GM12878 (cell line): ENCODE measurements at regions not wholly inside any gene's neighbourhood (a gene's known extent, or its start where the extent isn't known, plus 50 kb on each side); places are given as distances from the start of the nearest gene placed in this dataset.
"Not testable (repeated sequence)": the region's sequence is repeated elsewhere in the genome, so short reads cannot be mapped to it uniquely, and the experiment has no call there.

Experiments
- ATAC-seq: fragments of 200-7000 bp; cut with Tn5 transposase; 3 replicates; pipeline ENCODE4 v1.9.1; 2020; ENCODE audit warnings: mild to moderate bottlenecking, moderate library complexity
- BruUV-seq: library from RNA; stranded (reverse); fragments of 400-500 nt; replicated peaks from 2 replicates; lab custom pipeline; 2021; lab: Mats Ljungman, UMichigan
- CTCF ChIA-PET: fragments of 300-600 bp; sonication (Branson Sonifier 250); formaldehyde crosslinking; extraction: SDS; loops from one replicate; lab custom pipeline; 2021; ENCODE audit warnings: inconsistent platforms; lab: Yijun Ruan, JAX
- POLR2A ChIA-PET: fragments of 350-600 bp; formaldehyde crosslinking; extraction: SDS; loops from one replicate; lab custom pipeline; 2021; ENCODE audit warnings: inconsistent platforms; lab: Charles Lee
- RAD21 ChIA-PET: fragments of 300-600 bp; sonication (Branson Sonifier 250); formaldehyde crosslinking; loops from one replicate; lab custom pipeline; 2023; ENCODE audit warnings: antibody characterized with exemption; ENCODE audit not compliant: unreplicated experiment; lab: Charles Lee
- SMC1A ChIA-PET: fragments of 300-600 bp; sonication (Branson Sonifier 250); formaldehyde crosslinking; loops from one replicate; lab custom pipeline; 2023; ENCODE audit not compliant: unreplicated experiment, uncharacterized antibody; lab: Charles Lee
- DNase-seq: peaks from one replicate; pipeline ENCODE4 v3.0.0-alpha.2; 2011; ENCODE audit warnings: low read depth, low spot score
- FAIRE-seq: peaks from 3 replicates; lab custom pipeline; 2011; peaks lifted over from hg19 to GRCh38; lab: Jason Lieb, UNC
- H2AFZ ChIP-seq: 2 replicates; pipeline ENCODE4 v1.6.0; 2011; ENCODE audit warnings: low read depth, low read length, control low read depth; ENCODE audit not compliant: control insufficient read depth
- H3K27ac ChIP-seq: 2 replicates; pipeline ENCODE4 v1.5.1; 2011; ENCODE audit warnings: control low read depth; ENCODE audit not compliant: control insufficient read depth, insufficient read depth
- H3K27me3 ChIP-seq, 2 experiments: replicated peaks in 1 of 2; 2 replicates each; pipeline versions ENCODE4 v1.6.0 to v1.6.1; 2011; ENCODE audit warnings: low read length in 1 of 2; ENCODE audit not compliant: control insufficient read depth in 2 of 2, insufficient read depth in 2 of 2
- H3K36me3 ChIP-seq, 2 experiments: 2 replicates each; pipeline ENCODE4 v1.5.1; 2011; ENCODE audit warnings: low read length in 1 of 2; ENCODE audit not compliant: control insufficient read depth in 2 of 2, insufficient read depth in 2 of 2
- H3K4me1 ChIP-seq: 2 replicates; pipeline ENCODE4 v1.6.1; 2011; ENCODE audit warnings: mild to moderate bottlenecking, low read length, moderate library complexity, mixed read lengths; ENCODE audit not compliant: control insufficient read depth, insufficient read depth
- H3K4me2 ChIP-seq: 2 replicates; pipeline ENCODE4 v1.6.0; 2011; ENCODE audit warnings: control low read depth; ENCODE audit not compliant: control insufficient read depth, insufficient read depth
- H3K4me3 ChIP-seq: fragments of 200-600 bp; sonication (generic); 2 replicates; pipeline ENCODE4 v1.5.1; 2016
- H3K79me2 ChIP-seq: 2 replicates; pipeline ENCODE4 v1.6.0; 2011; ENCODE audit warnings: low read length; ENCODE audit not compliant: control insufficient read depth, insufficient read depth
- H3K9ac ChIP-seq: 2 replicates; pipeline ENCODE4 v1.8.0; 2011; ENCODE audit warnings: low read length, control low read depth, mixed read lengths; ENCODE audit not compliant: control insufficient read depth, insufficient read depth
- H3K9me3 ChIP-seq: replicated peaks from 3 replicates; pipeline ENCODE4 v1.5.1; 2011; ENCODE audit warnings: mild to moderate bottlenecking, low read length; ENCODE audit not compliant: control insufficient read depth, insufficient read depth
- H4K20me1 ChIP-seq: 2 replicates; pipeline ENCODE4 v1.6.0; 2011; ENCODE audit not compliant: control insufficient read depth, insufficient read depth
- CBX5 ChIP-seq: sonication (generic); IDR thresholded peaks from 2 replicates; pipeline ENCODE4 v1.6.1; 2016; ENCODE audit warnings: low read depth, moderate library complexity, mild to moderate bottlenecking, inconsistent platforms
- CREM ChIP-seq: IDR thresholded peaks from 2 replicates; pipeline ENCODE4 v1.6.1; 2014; ENCODE audit warnings: antibody characterized with exemption, low read depth
- FOXK2 ChIP-seq: fragments of 450-650 bp; IDR thresholded peaks from 2 replicates; pipeline ENCODE4 v1.6.1; 2017; ENCODE audit warnings: mild to moderate bottlenecking, moderate library complexity
- FOXM1 ChIP-seq: IDR thresholded peaks from 2 replicates; pipeline ENCODE4 v1.6.1; 2012; ENCODE audit warnings: low read depth, mild to moderate bottlenecking, inconsistent platforms, low read length, moderate library complexity
- NFYB ChIP-seq: IDR thresholded peaks from 2 replicates; pipeline ENCODE4 v1.6.1; 2011; ENCODE audit warnings: low read depth, mild to moderate bottlenecking, low read length, improper control_type of control experiment, moderate library complexity; ENCODE audit not compliant: insufficient read depth
- PAX8 ChIP-seq: fragments of 450-650 bp; IDR thresholded peaks from 2 replicates; pipeline ENCODE4 v1.6.1; 2017; ENCODE audit warnings: mild to moderate bottlenecking, moderate library complexity
- RUNX3 ChIP-seq: IDR thresholded peaks from 2 replicates; pipeline ENCODE4 v1.6.1; 2012; ENCODE audit warnings: low read length, inconsistent platforms
- SIX5 ChIP-seq: IDR thresholded peaks from 2 replicates; pipeline ENCODE4 v1.6.1; 2011; ENCODE audit warnings: mild to moderate bottlenecking, low read depth, low read length, moderate library complexity; ENCODE audit not compliant: severe bottlenecking
- SMAD5 ChIP-seq: IDR thresholded peaks from 2 replicates; pipeline ENCODE4 v1.6.1; 2016; ENCODE audit warnings: antibody characterized with exemption, low read depth
- TBL1XR1 ChIP-seq: IDR thresholded peaks from 2 replicates; pipeline ENCODE4 v1.6.1; 2012; ENCODE audit warnings: low read depth, low read length, improper control_type of control experiment
- WRNIP1 ChIP-seq: IDR thresholded peaks from 2 replicates; pipeline ENCODE4 v1.6.1; 2011; ENCODE audit warnings: low read depth, low read length, improper control_type of control experiment, borderline replicate concordance
- YBX1 ChIP-seq: fragments of 450-650 bp; IDR thresholded peaks from 2 replicates; pipeline ENCODE4 v1.6.1; 2016; ENCODE audit warnings: antibody characterized with exemption
- YY1 ChIP-seq: IDR thresholded peaks from 2 replicates; pipeline ENCODE4 v1.6.1; 2011; ENCODE audit warnings: low read depth, mild to moderate bottlenecking, low read length
- ZBED1 ChIP-seq: IDR thresholded peaks from 2 replicates; pipeline ENCODE4 v1.6.1; 2016; ENCODE audit warnings: borderline replicate concordance
- ZNF207 ChIP-seq: fragments of 450-650 bp; IDR thresholded peaks from 2 replicates; pipeline ENCODE4 v1.6.1; 2014; ENCODE audit warnings: antibody characterized with exemption, mild to moderate bottlenecking, borderline replicate concordance
- WGBS: methylation state at CpG from one replicate; pipeline ENCODE4 v1.1.6; 2016; ENCODE audit warnings: low lambda C conversion rate; ENCODE audit not compliant: insufficient replicate concordance, insufficient coverage; ENCODE audit errors: missing lambda C conversion rate; 5-methylcytosine and 5-hydroxymethylcytosine counted together
- in situ Hi-C: fragments of 300-500 bp; cut with MboI; formaldehyde crosslinking; loops from 9 replicates; pipeline ENCODE4 v1.14.3; 2018; ENCODE audit warnings: mixed read lengths
- intact Hi-C: fragments of 100-400 bp; cut with micrococcal nuclease; formaldehyde crosslinking; loops from one replicate; pipeline ENCODE4 v1.14.2; 2022; ENCODE audit not compliant: unreplicated experiment
- TF ChIP-seq, protein P1 (sequence below): fragments of 450-650 bp; IDR thresholded peaks from 2 replicates; pipeline ENCODE4 v1.6.1; 2017; ENCODE audit warnings: antibody characterized with exemption, mild to moderate bottlenecking, moderate library complexity
- TF ChIP-seq, protein P2 (sequence below): fragments of 450-650 bp; conservative IDR thresholded peaks from 2 replicates; pipeline ENCODE4 v1.6.1; 2017; ENCODE audit warnings: mild to moderate bottlenecking, moderate library complexity

DNA sequence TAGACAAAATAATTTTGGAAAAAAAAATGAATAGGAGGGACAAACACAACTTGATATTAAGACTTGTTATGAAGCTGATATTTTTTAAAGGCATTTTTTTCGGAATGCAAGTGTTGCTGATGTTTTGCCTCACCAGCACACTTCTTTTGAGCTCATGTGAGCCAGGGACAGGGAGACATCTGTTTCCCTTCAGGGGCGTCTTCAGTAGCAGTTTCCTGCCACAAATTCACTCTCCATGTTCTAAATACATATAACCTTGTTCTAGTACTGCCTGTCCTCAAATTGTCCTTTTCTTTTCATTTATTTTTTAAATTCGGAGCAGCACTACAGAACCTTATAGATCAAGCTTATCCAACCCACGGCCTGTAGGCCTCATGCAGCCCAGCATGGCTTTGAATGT is 316.0 kb upstream of the PAPPA start (continued):
- TF ChIP-seq, protein P1, sequence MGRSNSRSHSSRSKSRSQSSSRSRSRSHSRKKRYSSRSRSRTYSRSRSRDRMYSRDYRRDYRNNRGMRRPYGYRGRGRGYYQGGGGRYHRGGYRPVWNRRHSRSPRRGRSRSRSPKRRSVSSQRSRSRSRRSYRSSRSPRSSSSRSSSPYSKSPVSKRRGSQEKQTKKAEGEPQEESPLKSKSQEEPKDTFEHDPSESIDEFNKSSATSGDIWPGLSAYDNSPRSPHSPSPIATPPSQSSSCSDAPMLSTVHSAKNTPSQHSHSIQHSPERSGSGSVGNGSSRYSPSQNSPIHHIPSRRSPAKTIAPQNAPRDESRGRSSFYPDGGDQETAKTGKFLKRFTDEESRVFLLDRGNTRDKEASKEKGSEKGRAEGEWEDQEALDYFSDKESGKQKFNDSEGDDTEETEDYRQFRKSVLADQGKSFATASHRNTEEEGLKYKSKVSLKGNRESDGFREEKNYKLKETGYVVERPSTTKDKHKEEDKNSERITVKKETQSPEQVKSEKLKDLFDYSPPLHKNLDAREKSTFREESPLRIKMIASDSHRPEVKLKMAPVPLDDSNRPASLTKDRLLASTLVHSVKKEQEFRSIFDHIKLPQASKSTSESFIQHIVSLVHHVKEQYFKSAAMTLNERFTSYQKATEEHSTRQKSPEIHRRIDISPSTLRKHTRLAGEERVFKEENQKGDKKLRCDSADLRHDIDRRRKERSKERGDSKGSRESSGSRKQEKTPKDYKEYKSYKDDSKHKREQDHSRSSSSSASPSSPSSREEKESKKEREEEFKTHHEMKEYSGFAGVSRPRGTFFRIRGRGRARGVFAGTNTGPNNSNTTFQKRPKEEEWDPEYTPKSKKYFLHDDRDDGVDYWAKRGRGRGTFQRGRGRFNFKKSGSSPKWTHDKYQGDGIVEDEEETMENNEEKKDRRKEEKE: no peak
- no peak for TF ChIP-seq YBX1
- TF ChIP-seq, protein P2, sequence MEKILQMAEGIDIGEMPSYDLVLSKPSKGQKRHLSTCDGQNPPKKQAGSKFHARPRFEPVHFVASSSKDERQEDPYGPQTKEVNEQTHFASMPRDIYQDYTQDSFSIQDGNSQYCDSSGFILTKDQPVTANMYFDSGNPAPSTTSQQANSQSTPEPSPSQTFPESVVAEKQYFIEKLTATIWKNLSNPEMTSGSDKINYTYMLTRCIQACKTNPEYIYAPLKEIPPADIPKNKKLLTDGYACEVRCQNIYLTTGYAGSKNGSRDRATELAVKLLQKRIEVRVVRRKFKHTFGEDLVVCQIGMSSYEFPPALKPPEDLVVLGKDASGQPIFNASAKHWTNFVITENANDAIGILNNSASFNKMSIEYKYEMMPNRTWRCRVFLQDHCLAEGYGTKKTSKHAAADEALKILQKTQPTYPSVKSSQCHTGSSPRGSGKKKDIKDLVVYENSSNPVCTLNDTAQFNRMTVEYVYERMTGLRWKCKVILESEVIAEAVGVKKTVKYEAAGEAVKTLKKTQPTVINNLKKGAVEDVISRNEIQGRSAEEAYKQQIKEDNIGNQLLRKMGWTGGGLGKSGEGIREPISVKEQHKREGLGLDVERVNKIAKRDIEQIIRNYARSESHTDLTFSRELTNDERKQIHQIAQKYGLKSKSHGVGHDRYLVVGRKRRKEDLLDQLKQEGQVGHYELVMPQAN: no peak
- TF ChIP-seq ZBED1: no peak

DNA sequence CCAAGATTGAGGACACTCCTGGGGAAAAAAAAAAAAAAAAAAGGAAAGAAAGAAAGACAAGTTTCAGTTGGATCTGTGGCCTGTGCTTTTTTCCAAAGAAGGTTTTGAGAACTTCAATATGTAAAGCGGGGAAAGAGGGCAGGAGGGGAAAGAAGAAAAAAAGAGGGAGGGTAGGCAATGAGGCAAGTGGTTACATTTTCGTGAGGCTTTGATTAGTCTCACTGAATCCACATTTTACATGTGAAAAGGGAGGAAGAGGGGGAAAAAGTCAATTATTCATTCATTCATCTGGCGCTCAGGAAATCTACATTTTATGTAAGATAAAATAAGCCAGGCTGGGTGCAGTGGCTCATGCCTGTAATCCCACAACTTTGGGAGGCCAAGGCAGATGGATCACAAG is 315.2 kb upstream of the PAPPA start:
- ChIA-PET RAD21 (no interaction called here), CTCF (no interaction called here)
- H2AFZ ChIP-seq: no peak overlapping the region

DNA sequence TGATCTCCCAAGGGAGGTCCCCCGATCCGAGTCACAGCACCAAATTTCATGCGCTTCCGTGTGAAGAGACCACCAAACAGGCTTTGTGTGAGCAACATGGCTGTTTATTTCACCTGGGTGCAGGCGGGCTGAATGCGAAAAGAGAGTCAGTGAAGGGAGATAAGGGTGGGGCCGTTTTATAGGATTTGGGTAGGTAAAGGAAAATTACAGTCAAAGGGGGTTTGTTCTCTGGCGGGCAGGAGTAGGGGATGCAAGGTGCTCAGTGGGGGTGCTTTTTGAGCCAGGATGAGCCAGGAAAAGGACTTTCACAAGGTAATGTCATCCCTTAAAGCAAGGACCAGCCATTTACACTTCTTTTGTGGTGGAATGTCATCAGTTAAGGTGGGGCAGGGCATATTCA is 309.2 kb upstream of the PAPPA start:
- BruUV-seq, CTCF ChIA-PET, FAIRE-seq: not testable (repeated sequence)

More for the DNA sequence above, 315.2 kb upstream of the PAPPA start:
- FAIRE-seq (no peak), ATAC-seq (no peak), DNase-seq (no peak)
- H3K36me3 ChIP-seq: no peaks in the 10 kb centered on the region
- H3K9ac ChIP-seq: no peak overlapping the region
- intact Hi-C loops: no loop called here
- no peaks in the 10 kb centered on the region for H3K79me2 ChIP-seq
- in situ Hi-C loops: no loop called here
- H3K27me3 ChIP-seq: no peaks in the 10 kb centered on the region
- H3K4me2 ChIP-seq: no peak overlapping the region
- SMC1A ChIA-PET: no interaction called here
- TF ChIP-seq RUNX3 (no peak), CREM (no peak), NFYB (no peak), SIX5 (no peak), SMAD5 (no peak), PAX8 (no peak), WRNIP1 (no peak), CBX5 (no peak), FOXM1 (no peak), FOXK2 (no peak), TBL1XR1 (no peak), ZNF207 (no peak), YY1 (no peak)
- no peak overlapping the region for H3K4me3 ChIP-seq
- 7% methylated on average over 3 of the region's 3 CpGs for WGBS
- no peaks in the 10 kb centered on the region for H4K20me1 ChIP-seq
- H3K27ac ChIP-seq: no peak overlapping the region
- H3K9me3 ChIP-seq: no peaks in the 10 kb centered on the region
- POLR2A ChIA-PET: no interaction called here
- no peaks in the 10 kb centered on the region for H3K4me1 ChIP-seq
- BruUV-seq: no TSS peak

More for the DNA sequence above, 309.2 kb upstream of the PAPPA start:
- H3K9me3 ChIP-seq, H3K9ac ChIP-seq, in situ Hi-C loops, intact Hi-C loops, ATAC-seq, DNase-seq, SMC1A ChIA-PET, H3K27ac ChIP-seq, H4K20me1 ChIP-seq, H3K4me1 ChIP-seq, H3K79me2 ChIP-seq, POLR2A ChIA-PET, H3K4me3 ChIP-seq, H3K27me3 ChIP-seq, RAD21 ChIA-PET, H2AFZ ChIP-seq, H3K4me2 ChIP-seq, H3K36me3 ChIP-seq: not testable (repeated sequence)
- WGBS: 41% methylated on average over 8 of the region's 8 CpGs
